GM18505 (cell line): ENCODE measurements at regions not wholly inside any gene's neighbourhood (a gene's known extent, or its start where the extent isn't known, plus 50 kb on each side); places are given as distances from the start of the nearest gene placed in this dataset.
A peak's percentile ranks its signal among the peaks of the same experiment; 100 is the strongest.

ENCODE experiments used
- ATAC-seq: cut with Tn5 transposase; IDR thresholded peaks from one replicate; pipeline ENCODE4 v1.9.1; 2021; ENCODE audit not compliant: unreplicated experiment
- POLR2A ChIP-seq: IDR thresholded peaks from 4 replicates; pipeline ENCODE4 v1.6.1; 2011; ENCODE audit warnings: borderline replicate concordance; ENCODE audit not compliant: insufficient read depth, insufficient read length; ENCODE audit errors: extremely low read depth

GRCh38 chr12:29039013-29039412 is 110.1 kb upstream of the FAR2 start:
- ATAC-seq: no peak
- TF ChIP-seq POLR2A: no peak

- no peak for ATAC-seq
- no peak for TF ChIP-seq POLR2A
Measured at GRCh38 chr12:29041621-29042020, 107.5 kb upstream of the FAR2 start.

GRCh38 chr12:29043069-29043468 is 106.0 kb upstream of the FAR2 start:
- ATAC-seq: no peak
- no peak for TF ChIP-seq POLR2A

- TF ChIP-seq POLR2A: no peak
- no peak for ATAC-seq
Measured at GRCh38 chr12:29044799-29045198, 104.3 kb upstream of the FAR2 start.

- ATAC-seq: no peak
- TF ChIP-seq POLR2A: no peak
Measured at GRCh38 chr12:29048787-29049186, 100.3 kb upstream of the FAR2 start.

- no peak for TF ChIP-seq POLR2A
- peak; percentile 76 for ATAC-seq
Measured at GRCh38 chr12:29050503-29050902, 98.6 kb upstream of the FAR2 start.

- TF ChIP-seq POLR2A: no peak
- no peak for ATAC-seq
Measured at GRCh38 chr12:29051221-29051620, 97.9 kb upstream of the FAR2 start.

- no peak for ATAC-seq
- TF ChIP-seq POLR2A: no peak
Measured at GRCh38 chr12:29053567-29053966, 95.5 kb upstream of the FAR2 start.

GRCh38 chr12:29054858-29055663 is 94.0 kb upstream of the FAR2 start:
- TF ChIP-seq POLR2A: no peak
- ATAC-seq: no peak

- no peak for TF ChIP-seq POLR2A
- peak; percentile 85 for ATAC-seq
Measured at GRCh38 chr12:29066011-29066588, 83.0 kb upstream of the FAR2 start.

- no peak for TF ChIP-seq POLR2A
- no peak for ATAC-seq
Measured at GRCh38 chr12:29067430-29067829, 81.6 kb upstream of the FAR2 start.

GRCh38 chr12:29070309-29070708 is 78.8 kb upstream of the FAR2 start:
- TF ChIP-seq POLR2A: no peak
- no peak for ATAC-seq

- no peak for ATAC-seq
Measured at GRCh38 chr12:29071099-29071498, 78.0 kb upstream of the FAR2 start.

GRCh38 chr12:29072631-29073030 is 76.4 kb upstream of the FAR2 start:
- TF ChIP-seq POLR2A: no peak
- ATAC-seq: no peak

More at GRCh38 chr12:29071099-29071498, 78.0 kb upstream of the FAR2 start:
- no peak for TF ChIP-seq POLR2A
